H54 (cell line): ENCODE measurements at regions not wholly inside any gene's neighbourhood (a gene's known extent, or its start where the extent isn't known, plus 50 kb on each side); places are given as distances from the start of the nearest gene placed in this dataset.

ENCODE experiments used
- DNase-seq: peaks from one replicate; pipeline ENCODE4 v3.0.0; 2011; ENCODE audit warnings: low spot score, mixed read lengths; ENCODE audit not compliant: insufficient read length
- FAIRE-seq: peaks from 3 replicates; lab custom pipeline; 2011; peaks lifted over from hg19 to GRCh38; lab: Jason Lieb, UNC
- POLR2A ChIP-seq: IDR thresholded peaks from 2 replicates; pipeline ENCODE4 v1.6.1; 2011; ENCODE audit warnings: low read depth, mild to moderate bottlenecking, low read length

GRCh38 chr4:188197566-188197965 lies 58.3 kb downstream of the TRIML1 start:
- TF ChIP-seq POLR2A, result no peak
- no peak for FAIRE-seq
- DNase-seq, result no peak

- TF ChIP-seq POLR2A, result no peak
- FAIRE-seq, result no peak
- no peak for DNase-seq
Measured at GRCh38 chr4:188198982-188199792, 59.9 kb downstream of the TRIML1 start.

DNA sequence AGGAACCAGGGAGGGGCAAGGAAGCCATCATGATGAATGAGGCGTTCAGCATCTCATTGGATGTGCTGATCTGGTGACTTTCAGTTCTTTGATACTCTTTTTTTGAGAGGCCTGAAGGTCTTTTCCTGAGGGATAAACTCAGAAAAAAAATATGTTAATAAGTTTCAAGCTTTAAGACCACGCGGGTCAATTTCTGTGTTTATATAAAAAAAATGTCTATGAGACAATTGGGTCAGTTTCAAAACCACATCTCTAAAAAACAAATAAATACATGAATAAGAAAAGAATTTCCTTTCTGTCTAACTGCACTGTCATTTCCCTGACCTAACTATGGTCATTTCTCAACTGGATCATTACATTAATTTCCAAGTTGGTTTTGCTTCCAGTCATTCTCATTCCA lies 62.6 kb downstream of the TRIML1 start:
- DNase-seq (no peak), FAIRE-seq (no peak)
- no peak for TF ChIP-seq POLR2A

DNA sequence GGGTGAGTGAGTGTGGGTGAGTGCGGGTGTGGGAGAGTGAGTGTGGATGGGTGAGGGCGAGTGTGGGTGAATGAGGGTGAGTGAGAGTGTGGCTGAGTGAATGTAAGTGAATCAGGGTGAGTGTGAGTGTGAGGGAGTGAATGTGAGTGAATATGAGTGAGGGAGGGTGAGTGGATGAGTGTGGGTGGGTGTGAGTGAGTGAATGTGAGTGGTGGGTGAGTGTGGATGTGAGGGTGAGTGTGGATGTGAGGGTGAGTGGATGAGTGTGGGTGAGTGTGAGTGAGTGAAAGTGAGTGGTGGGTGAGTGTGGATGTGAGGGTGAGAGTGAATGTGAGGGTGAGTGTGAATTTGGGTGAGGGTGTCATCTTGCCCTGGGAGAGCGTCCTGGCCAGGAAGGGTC lies 67.5 kb downstream of the TRIML1 start:
- no peak for FAIRE-seq
- no peak for TF ChIP-seq POLR2A

DNA sequence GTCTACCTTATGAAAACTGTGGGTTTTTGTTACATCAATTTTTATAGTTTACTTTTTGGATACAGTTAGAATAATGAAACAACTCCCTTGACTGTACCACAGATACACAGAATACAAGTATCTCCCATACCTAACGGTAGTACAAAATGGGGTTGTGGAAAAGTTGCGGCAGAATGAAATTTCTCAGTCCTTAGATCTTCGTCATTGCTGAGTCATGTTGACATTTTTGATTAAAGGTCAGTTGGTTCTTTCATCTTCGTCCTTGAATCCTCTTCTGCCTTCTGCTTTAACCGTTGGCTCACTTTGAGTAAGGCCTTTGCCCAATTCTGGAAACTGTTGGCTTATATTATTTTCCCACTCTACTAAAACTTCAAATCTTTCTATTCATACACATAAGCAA lies 75.6 kb downstream of the TRIML1 start:
- DNase-seq (no peak), FAIRE-seq (no peak)
- no peak for TF ChIP-seq POLR2A

More for the DNA sequence above, 67.5 kb downstream of the TRIML1 start:
- DNase-seq, result no peak

DNA sequence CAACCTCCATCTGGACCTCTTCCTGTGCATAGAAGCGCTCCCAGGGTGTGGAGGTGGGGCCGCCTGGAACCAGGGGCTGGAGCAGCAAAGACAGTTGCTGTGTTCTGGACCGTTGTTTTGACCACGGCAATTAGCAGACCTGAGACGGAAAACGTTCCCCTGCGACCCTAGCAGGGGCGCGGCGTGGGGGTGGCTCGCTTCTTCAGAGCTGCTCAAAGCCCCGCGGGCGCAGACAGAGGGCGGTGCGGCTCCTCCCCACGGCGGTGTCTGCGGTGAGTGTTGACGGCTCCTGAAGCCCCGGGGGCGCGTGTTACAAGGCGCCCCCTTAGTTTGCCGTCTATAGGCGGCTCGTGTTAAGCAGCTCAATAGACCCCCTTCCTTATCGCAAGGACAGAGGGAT lies 79.2 kb downstream of the TRIML1 start:
- no peak for FAIRE-seq
- DNase-seq, result no peak
- no peak for TF ChIP-seq POLR2A

GRCh38 chr4:188220006-188220405 lies 80.8 kb downstream of the TRIML1 start:
- no peak for FAIRE-seq
- no peak for DNase-seq
- no peak for TF ChIP-seq POLR2A

- FAIRE-seq, result no peak
- no peak for TF ChIP-seq POLR2A
- DNase-seq, result no peak
Measured at GRCh38 chr4:188221090-188221489, 81.8 kb downstream of the TRIML1 start.

DNA sequence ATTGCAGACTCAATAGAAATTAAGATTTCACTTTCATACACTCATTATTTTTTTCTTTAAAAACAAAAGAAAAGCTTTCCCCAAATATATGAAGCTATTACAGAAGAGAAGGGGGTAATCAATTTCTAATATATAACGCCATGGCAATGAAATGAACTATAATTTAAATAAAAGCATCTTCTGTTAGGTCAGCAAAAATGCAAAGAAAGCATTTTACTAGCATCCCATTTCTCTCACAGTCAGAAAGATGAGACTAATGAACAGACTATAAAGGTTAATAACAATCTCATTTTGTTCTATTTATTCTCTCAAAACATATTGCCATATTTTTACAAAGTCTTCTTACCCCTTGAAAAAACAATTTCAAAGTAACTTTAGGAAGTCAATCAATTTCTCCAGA lies 89.0 kb downstream of the TRIML1 start:
- FAIRE-seq (no peak), DNase-seq (no peak)
- TF ChIP-seq POLR2A, result no peak

- DNase-seq (no peak), FAIRE-seq (no peak)
- TF ChIP-seq POLR2A, result no peak
Measured at GRCh38 chr4:188232428-188232827, 93.2 kb downstream of the TRIML1 start.

GRCh38 chr4:188242041-188242440 lies 102.8 kb downstream of the TRIML1 start:
- no peak for DNase-seq
- no peak for TF ChIP-seq POLR2A
- FAIRE-seq, result no peak

- no peak for TF ChIP-seq POLR2A
- DNase-seq, result no peak
- no peak for FAIRE-seq
Measured at GRCh38 chr4:188245651-188246050, 106.4 kb downstream of the TRIML1 start.

DNA sequence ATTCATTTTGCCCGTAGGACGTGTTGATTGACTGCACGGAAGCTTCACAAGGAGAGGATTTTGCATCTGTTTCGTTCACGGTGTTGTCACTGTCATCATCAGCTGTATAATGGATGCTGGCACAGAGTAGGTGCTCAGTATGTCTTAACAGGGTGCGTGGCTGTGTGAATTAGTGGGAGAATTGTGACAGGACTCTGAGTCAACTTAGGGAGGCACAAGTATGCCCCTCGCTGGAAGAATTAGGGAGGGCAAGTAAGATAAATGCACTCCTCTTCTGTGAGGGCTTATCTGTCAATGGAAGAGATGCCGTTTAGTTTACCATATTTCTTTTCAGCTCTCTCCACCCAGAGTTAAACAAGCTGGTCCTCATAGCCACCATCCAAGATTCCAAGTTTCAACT lies 107.2 kb downstream of the TRIML1 start:
- DNase-seq, result no peak
- no peak for FAIRE-seq
- no peak for TF ChIP-seq POLR2A

GRCh38 chr4:188254211-188254610 lies 115.0 kb downstream of the TRIML1 start:
- no peak for TF ChIP-seq POLR2A
- DNase-seq, result no peak
- FAIRE-seq, result no peak

DNA sequence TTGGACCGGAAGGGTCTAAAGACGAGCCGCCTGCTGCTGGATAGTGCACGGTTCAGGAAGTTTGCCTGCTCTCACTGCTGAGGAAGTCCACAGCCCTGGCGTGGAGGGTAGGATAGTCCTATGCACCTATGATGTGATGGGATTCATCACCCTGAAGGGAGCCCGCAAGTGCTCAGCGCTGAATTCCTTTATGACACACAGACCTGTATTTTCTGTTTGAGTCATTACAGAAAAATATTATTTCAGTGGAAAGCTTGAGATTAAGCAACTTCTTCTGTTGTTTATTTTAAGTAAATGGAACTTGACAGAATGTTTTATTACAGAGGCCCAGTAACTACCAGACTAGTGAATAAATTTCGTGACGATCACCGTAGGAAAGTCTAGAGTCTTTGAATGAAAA lies 123.2 kb downstream of the TRIML1 start:
- DNase-seq, result peak; percentile 45
- no peak for TF ChIP-seq POLR2A
- FAIRE-seq, result no peak
